ENCODE measurements at regions not wholly inside any gene's neighbourhood (a gene's known extent, or its start where the extent isn't known, plus 50 kb on each side); places are given as distances from the start of the nearest gene placed in this dataset.
A peak's percentile ranks its signal among the peaks of the same experiment; 100 is the strongest.

GRCh38 chr4:26141051-26141721 is 179.6 kb upstream of the RBPJ start:
- H3K9me3 ChIP-seq, result no peaks in the 10 kb centered on the region
- peak; percentile 34 for DNase-seq
- TF ChIP-seq POLR2A (IDR thresholded peaks at IDR 0.05), result no peak
- no peak for TF ChIP-seq CTCF (IDR thresholded peaks at IDR 0.05)
- H3K36me3 ChIP-seq (ENCODE audit: low read depth, missing control alignments), result no peaks in the 10 kb centered on the region
- intact Hi-C loops (cut with DNase I; ENCODE audit: low total_unique reads), result no loop called here
- peak overlapping the region; percentile 5 to 76 for H3K27ac ChIP-seq
- H3K4me3 ChIP-seq, result no peak overlapping the region
- 54 to 67% methylated on average over 8 of the region's 8 CpGs for WGBS, 2 donors
- H3K27me3 ChIP-seq, result no peaks in the 10 kb centered on the region
- no peaks in the 10 kb centered on the region for H3K4me1 ChIP-seq

DNA sequence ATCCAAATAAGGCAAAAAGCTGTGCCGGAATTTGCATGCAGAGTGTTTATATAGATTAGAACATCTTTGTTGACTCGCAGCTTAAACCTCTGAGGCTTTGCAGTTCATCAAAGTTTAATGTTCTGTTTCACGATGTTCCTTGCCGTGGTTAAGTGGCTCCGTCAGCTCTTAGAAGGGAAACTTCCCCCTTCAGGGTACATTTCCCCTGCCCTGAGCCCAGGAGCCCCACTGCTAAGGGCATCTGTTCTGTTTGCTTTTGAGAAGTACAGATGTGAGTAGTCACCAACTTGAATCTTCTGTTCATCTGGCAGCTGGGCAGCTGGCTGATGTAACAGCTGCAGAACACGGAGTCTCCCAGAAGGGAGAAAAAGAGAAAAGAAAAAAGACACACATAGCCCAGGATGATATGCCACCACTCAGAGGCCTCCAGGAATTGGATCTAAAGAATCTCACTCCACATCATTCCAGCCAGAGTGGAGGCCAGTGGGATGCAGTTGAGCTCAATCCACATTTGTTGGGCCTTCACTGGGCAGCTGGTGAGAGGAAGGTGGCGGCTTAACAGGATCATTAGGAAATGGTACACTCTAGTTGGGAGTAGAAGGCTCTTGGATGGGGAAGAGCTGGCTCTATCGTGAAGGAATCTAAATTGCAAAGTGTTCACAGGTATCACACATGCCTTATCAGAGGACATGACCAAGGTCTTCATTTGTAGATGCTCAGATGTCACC is 178.7 kb upstream of the RBPJ start:
- peak overlapping the region; percentile 21 to 76 for H3K27ac ChIP-seq
- TF ChIP-seq CTCF (IDR thresholded peaks at IDR 0.05) (no peak), POLR2A (IDR thresholded peaks at IDR 0.05) (no peak)
- DNase-seq, result peak; percentile 45
- H3K36me3 ChIP-seq (ENCODE audit: low read depth, missing control alignments), result no peaks in the 10 kb centered on the region
- no peak overlapping the region for H3K4me3 ChIP-seq
- H3K4me1 ChIP-seq, result no peaks in the 10 kb centered on the region
- no peaks in the 10 kb centered on the region for H3K27me3 ChIP-seq
- WGBS, 2 donors, result 56 to 61% methylated on average over 8 of the region's 8 CpGs
- no peaks in the 10 kb centered on the region for H3K9me3 ChIP-seq
- intact Hi-C loops (cut with DNase I; ENCODE audit: low total_unique reads), result no loop called here

- WGBS, 2 donors, result 79 to 91% methylated on average over 2 of the region's 2 CpGs
- Histone ChIP-seq H3K4me3 (no peak overlapping the region), H3K27me3 (no peaks in the 10 kb centered on the region), H3K36me3 (ENCODE audit: low read depth, missing control alignments) (no peaks in the 10 kb centered on the region), H3K9me3 (no peaks in the 10 kb centered on the region), H3K27ac (no peak overlapping the region), H3K4me1 (no peaks in the 10 kb centered on the region)
- DNase-seq, result no peak
- TF ChIP-seq POLR2A (IDR thresholded peaks at IDR 0.05) (no peak), CTCF (IDR thresholded peaks at IDR 0.05) (no peak)
- intact Hi-C loops (cut with DNase I; ENCODE audit: low total_unique reads), result no loop called here
These were observed 176.2 kb upstream of the RBPJ start for GRCh38 chr4:26144526-26145155.

DNA sequence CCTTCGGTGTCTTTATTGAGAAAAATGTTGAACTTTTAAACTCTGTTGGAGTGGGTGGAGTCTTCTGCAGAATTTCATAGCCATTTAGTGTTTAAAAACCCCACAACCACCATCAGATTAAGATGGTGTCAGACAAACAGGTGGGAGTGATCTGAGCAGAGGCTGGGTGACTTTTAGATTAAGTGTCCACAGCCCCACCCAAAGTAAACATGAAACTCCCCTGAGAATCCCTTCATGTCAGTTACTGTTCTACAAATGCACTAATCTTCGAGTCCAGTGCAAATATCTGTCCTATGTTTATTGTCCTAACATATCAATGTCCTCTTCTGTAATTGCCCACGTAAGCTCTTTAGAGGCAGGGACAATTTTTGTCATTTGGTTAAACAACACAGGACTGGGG is 175.6 kb upstream of the RBPJ start:
- Histone ChIP-seq H3K27ac (no peak overlapping the region), H3K4me3 (no peak overlapping the region), H3K27me3 (no peaks in the 10 kb centered on the region), H3K9me3 (no peaks in the 10 kb centered on the region), H3K36me3 (ENCODE audit: low read depth, missing control alignments) (no peaks in the 10 kb centered on the region), H3K4me1 (no peaks in the 10 kb centered on the region)
- DNase-seq, result no peak
- intact Hi-C loops (cut with DNase I; ENCODE audit: low total_unique reads), result no loop called here
- 67 to 75% methylated on average over 3 of the region's 3 CpGs for WGBS, 2 donors
- TF ChIP-seq CTCF (IDR thresholded peaks at IDR 0.05) (no peak), POLR2A (IDR thresholded peaks at IDR 0.05) (no peak)

Data from testis (tissue), 2 donors.